Loucy (cell line): ENCODE measurements at regions not wholly inside any gene's neighbourhood (a gene's known extent, or its start where the extent isn't known, plus 50 kb on each side); places are given as distances from the start of the nearest gene placed in this dataset.

Source experiments
- H2AFZ ChIP-seq: fragments of 200-600 bp; sonication (generic); 2 replicates; pipeline ENCODE4 v1.6.0; 2016; ENCODE audit warnings: antibody characterized with exemption, mild to moderate bottlenecking, low read length, moderate library complexity
- H3F3A ChIP-seq: fragments of 200-600 bp; 2 replicates; pipeline ENCODE4 v1.6.0; 2016; ENCODE audit warnings: antibody characterized with exemption, low read depth, mild to moderate bottlenecking
- H3K27me3 ChIP-seq: fragments of 200-600 bp; sonication (generic); 2 replicates; pipeline ENCODE4 v1.6.1; 2014; ENCODE audit warnings: low read length, mild to moderate bottlenecking; ENCODE audit not compliant: insufficient read depth, poor library complexity, severe bottlenecking
- H3K36me3 ChIP-seq: fragments of 200-600 bp; sonication (generic); 2 replicates; pipeline ENCODE4 v1.6.1; 2016; ENCODE audit warnings: low read length; ENCODE audit not compliant: insufficient read depth
- H3K4me1 ChIP-seq: fragments of 200-600 bp; sonication (generic); 2 replicates; pipeline ENCODE4 v1.5.1; 2014; ENCODE audit warnings: low read length, mild to moderate bottlenecking; ENCODE audit not compliant: insufficient read depth, poor library complexity, severe bottlenecking
- H3K4me2 ChIP-seq: fragments of 200-600 bp; sonication (generic); 2 replicates; pipeline ENCODE4 v1.6.0; 2014; ENCODE audit warnings: antibody characterized with exemption, low read length, low read depth, mild to moderate bottlenecking; ENCODE audit not compliant: poor library complexity, severe bottlenecking
- H3K4me3 ChIP-seq: fragments of 200-600 bp; sonication (generic); 2 replicates; pipeline ENCODE4 v1.5.1; 2014; ENCODE audit warnings: low read length, mild to moderate bottlenecking, mixed read lengths; ENCODE audit not compliant: poor library complexity, severe bottlenecking
- H3K79me2 ChIP-seq: fragments of 200-600 bp; sonication (generic); 2 replicates; pipeline ENCODE4 v1.6.1; 2014; ENCODE audit warnings: low read length; ENCODE audit not compliant: insufficient read depth
- H3K9ac ChIP-seq: fragments of 200-600 bp; sonication (generic); 2 replicates; pipeline ENCODE4 v1.6.0; 2014; ENCODE audit warnings: mild to moderate bottlenecking, low read depth, low read length, moderate library complexity; ENCODE audit not compliant: poor library complexity, severe bottlenecking
- H3K9me2 ChIP-seq: fragments of 200-600 bp; sonication (generic); replicated peaks from 2 replicates; pipeline ENCODE4 v1.6.1; 2016; ENCODE audit warnings: low read depth, low read length, mixed read lengths
- H3K9me3 ChIP-seq: fragments of 200-600 bp; sonication (generic); 2 replicates; pipeline ENCODE4 v1.6.1; 2014; ENCODE audit warnings: mild to moderate bottlenecking, antibody characterized with exemption, low read length, low read depth; ENCODE audit not compliant: insufficient read depth
- H4K20me1 ChIP-seq: fragments of 200-600 bp; sonication (generic); 2 replicates; pipeline ENCODE4 v1.6.0; 2014; ENCODE audit warnings: antibody characterized with exemption, low read length, mild to moderate bottlenecking; ENCODE audit not compliant: insufficient read depth, poor library complexity, severe bottlenecking
- CTCF ChIP-seq: fragments of 200-600 bp; sonication (generic); conservative IDR thresholded peaks from 2 replicates; pipeline ENCODE4 v1.5.1; 2014; ENCODE audit warnings: mild to moderate bottlenecking, antibody characterized with exemption, low read length
- EZH2phosphoT487 ChIP-seq: fragments of 200-600 bp; IDR thresholded peaks from 2 replicates; pipeline ENCODE4 v1.6.1; 2018; ENCODE audit warnings: antibody characterized with exemption, mild to moderate bottlenecking, moderate library complexity, borderline replicate concordance

DNA sequence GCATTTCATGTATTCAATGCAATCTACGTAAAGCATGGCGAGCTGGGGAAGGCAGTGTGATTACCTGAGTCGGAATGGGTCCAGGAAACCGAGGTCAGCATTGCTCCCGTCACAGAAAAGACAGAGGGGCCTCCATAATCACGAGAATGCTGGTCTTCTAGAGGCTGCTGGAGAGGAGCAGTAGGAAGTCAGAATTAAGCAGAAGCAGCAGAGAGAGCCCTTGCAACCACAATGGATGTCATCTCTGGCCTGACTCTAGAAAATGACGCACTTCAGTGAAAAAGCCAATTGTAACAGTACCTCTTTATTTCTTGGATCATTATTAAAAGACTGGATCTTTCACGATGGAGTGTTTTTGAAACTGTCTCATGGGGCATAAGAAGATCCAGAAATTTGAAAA lies 69.5 kb upstream of the FOXN3 start:
- no peaks in the 10 kb centered on the region for H3K4me1 ChIP-seq
- no peak overlapping the region for H3K9ac ChIP-seq
- H3K4me3 ChIP-seq, result no peak overlapping the region
- H3K4me2 ChIP-seq, result no peak overlapping the region
- H3F3A ChIP-seq, result no peaks in the 10 kb centered on the region
- no peaks in the 10 kb centered on the region for H3K9me3 ChIP-seq
- TF ChIP-seq CTCF, result no peak
- no peak for TF ChIP-seq EZH2phosphoT487
- no peaks in the 10 kb centered on the region for H4K20me1 ChIP-seq
- H3K27me3 ChIP-seq, result no peaks in the 10 kb centered on the region
- H3K9me2 ChIP-seq, result no peaks in the 10 kb centered on the region
- H3K36me3 ChIP-seq, result peaks cover 7% of the 10 kb centered on the region; the same call in 1 of the 2 replicates
- no peak overlapping the region for H2AFZ ChIP-seq
- H3K79me2 ChIP-seq, result 0 out of 2 replicates have a peak, but pooled peaks cover 8% of the 10 kb centered on the region

DNA sequence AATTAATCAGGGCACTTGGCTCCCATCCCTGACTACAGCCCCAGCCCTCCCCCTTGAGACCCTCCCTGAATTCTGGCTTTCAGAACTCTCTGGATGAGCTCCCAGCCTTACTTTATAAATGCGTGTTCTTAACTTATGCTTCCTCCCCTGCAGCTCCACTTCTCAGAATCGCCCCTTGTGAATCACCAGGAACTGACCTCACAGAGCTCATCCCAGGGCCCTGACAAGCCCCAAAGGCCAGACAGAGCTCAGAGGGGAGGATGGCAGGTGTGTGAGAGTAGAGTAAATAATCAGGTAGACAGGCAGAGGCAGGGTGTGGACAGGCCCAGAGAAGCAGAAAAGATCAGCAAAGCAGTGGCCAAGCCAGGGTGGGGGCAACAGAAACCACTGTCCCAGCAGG lies 68.2 kb upstream of the FOXN3 start:
- no peaks in the 10 kb centered on the region for H3K27me3 ChIP-seq
- no peak overlapping the region for H3K4me2 ChIP-seq
- no peak overlapping the region for H3K4me3 ChIP-seq
- no peak for TF ChIP-seq CTCF
- TF ChIP-seq EZH2phosphoT487, result no peak
- H3K9ac ChIP-seq, result no peak overlapping the region
- H3F3A ChIP-seq, result no peaks in the 10 kb centered on the region
- no peaks in the 10 kb centered on the region for H3K9me2 ChIP-seq
- 0 out of 2 replicates have a peak, but pooled peaks cover 8% of the 10 kb centered on the region for H3K79me2 ChIP-seq
- no peaks in the 10 kb centered on the region for H3K4me1 ChIP-seq
- no peaks in the 10 kb centered on the region for H4K20me1 ChIP-seq
- no peaks in the 10 kb centered on the region for H3K9me3 ChIP-seq
- peaks cover 7% of the 10 kb centered on the region; the same call in 1 of the 2 replicates for H3K36me3 ChIP-seq
- no peak overlapping the region for H2AFZ ChIP-seq

DNA sequence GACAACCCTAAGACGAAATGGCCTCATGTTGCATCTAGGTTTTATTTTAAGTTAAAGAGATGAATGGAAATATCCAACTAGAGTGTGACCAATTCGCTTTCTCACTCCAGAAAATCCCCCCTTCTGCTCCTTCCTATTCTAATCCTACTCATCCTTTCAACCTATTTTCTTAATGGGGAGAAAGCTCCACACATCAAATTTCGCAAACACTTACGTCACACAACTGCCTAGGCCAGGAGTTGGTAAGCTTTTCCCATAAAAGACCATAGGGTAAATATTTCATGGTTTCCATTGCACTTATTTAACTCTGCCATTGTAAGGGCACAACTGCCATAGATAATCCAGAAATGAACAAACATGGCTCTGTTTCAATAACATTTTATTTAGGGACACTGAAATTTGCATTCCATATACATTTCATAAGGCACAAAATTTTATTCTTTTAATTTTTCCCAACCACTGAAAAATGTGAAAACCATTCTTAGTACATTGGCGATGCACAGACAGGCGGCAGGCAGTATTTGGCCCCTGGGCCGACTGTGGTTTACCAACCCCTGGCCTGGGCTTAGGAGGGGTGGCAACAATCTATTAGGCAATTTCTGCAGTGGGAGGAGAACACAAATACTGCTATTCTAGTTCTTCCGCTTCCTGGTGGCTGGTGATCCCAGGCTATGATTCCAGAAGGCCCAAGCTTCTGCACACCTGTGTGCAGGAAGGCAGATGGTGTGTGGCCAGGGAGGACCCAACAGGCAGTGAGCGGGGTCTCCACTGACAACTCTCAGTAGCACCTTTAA lies 67.2 kb upstream of the FOXN3 start:
- Histone ChIP-seq H2AFZ (no peak overlapping the region), H3F3A (no peaks in the 10 kb centered on the region), H3K4me3 (no peak overlapping the region), H3K79me2 (no peaks in the 10 kb centered on the region), H3K27me3 (no peaks in the 10 kb centered on the region), H3K4me2 (no peak overlapping the region), H3K9me2 (no peaks in the 10 kb centered on the region), H3K9me3 (no peaks in the 10 kb centered on the region), H3K4me1 (no peaks in the 10 kb centered on the region), H4K20me1 (no peaks in the 10 kb centered on the region), H3K9ac (no peak overlapping the region), H3K36me3 (peaks cover 11% of the 10 kb centered on the region; the same call in 1 of the 2 replicates)
- TF ChIP-seq EZH2phosphoT487, result no peak
- TF ChIP-seq CTCF, result no peak
